ENCODE measurements at regions not wholly inside any gene's neighbourhood (a gene's known extent, or its start where the extent isn't known, plus 50 kb on each side); places are given as distances from the start of the nearest gene placed in this dataset.
"Not testable (repeated sequence)": the region's sequence is repeated elsewhere in the genome, so short reads cannot be mapped to it uniquely, and the experiment has no call there.

DNA sequence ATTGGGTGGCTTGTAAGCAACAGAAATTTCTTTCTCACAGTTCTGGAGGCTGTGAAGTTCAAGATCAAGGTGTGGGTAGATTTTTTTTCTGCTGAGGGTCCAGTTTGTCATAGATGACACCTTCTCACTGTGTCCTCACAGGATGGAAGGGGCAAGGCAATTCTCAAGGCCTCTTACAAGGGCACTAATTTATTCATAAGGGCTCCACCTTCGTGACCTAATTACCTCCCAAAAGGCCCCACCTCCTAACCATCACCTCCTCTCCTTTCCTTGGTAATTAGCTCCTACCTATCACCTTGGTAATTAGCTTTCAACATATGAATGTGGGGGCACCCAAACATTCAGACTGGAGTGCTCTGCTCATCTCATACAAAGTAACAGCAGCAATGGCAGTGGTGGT is 92.3 kb upstream of the CD44 start:
- no peak for DNase-seq (ENCODE audit: low read depth in 1 of 2, low spot score in 1 of 2)

DNA sequence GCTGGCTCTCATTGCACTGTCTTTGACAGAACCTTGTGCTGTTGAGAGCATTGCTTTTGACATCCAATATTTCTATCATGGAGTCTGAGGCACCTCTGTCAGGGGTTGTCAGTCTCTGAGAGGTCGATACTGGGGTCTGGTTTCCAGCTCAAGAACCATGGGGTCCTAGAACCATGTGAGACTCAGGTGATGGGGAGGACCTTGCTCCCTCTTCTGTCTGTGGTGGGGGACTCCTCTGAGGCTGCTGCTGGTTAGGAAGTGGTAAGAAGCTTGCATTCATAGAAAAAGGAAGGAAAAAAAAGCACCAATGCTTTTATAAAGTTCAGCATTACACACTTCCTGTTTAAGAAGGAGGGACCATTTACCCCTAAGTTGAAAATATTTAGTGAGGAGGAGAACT is 91.8 kb upstream of the CD44 start:
- DNase-seq (ENCODE audit: low read depth in 1 of 2, low spot score in 1 of 2): peak in 1 of 2 donors; percentile 24

DNA sequence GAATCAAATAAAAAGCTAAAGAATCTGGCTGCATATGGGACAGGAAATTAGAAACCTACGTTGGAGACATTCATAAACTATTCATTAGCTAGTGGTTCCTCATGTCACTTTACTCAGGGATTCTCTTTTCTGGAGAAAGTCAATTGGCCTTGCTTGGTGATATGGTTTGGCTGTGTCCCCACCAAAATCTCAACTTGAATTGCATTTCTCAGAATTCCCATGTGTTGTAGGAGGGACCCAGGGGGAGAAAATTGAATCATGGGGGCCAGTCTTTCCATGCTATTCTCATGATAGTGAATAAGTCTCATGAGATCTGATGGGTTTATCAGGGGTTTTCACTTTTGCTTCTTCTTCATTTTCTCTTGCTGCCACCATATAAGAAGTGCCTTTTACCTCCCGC is 91.2 kb upstream of the CD44 start:
- DNase-seq (ENCODE audit: low read depth in 1 of 2, low spot score in 1 of 2): no peak

DNA sequence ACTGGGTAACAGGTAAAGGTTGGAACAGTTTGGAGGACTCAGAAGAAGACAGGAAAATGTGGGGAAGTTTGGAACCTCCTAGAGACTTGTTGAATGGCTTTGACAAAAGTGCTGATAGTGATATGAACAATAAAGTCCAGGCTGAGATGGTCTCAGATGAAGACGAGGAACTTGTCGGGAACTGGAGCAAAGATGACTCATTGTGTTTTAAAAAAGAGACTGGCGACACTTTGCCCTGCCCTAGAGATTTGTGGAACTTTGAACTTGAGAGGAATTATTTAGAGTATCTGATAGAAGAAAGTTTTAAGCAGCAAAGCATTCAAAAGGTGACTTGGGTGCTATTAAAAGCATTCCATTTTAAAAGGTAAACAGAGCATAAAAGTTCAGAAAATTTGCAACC is 90.6 kb upstream of the CD44 start:
- not testable (repeated sequence) for DNase-seq (ENCODE audit: low read depth in 1 of 2, low spot score in 1 of 2)

DNA sequence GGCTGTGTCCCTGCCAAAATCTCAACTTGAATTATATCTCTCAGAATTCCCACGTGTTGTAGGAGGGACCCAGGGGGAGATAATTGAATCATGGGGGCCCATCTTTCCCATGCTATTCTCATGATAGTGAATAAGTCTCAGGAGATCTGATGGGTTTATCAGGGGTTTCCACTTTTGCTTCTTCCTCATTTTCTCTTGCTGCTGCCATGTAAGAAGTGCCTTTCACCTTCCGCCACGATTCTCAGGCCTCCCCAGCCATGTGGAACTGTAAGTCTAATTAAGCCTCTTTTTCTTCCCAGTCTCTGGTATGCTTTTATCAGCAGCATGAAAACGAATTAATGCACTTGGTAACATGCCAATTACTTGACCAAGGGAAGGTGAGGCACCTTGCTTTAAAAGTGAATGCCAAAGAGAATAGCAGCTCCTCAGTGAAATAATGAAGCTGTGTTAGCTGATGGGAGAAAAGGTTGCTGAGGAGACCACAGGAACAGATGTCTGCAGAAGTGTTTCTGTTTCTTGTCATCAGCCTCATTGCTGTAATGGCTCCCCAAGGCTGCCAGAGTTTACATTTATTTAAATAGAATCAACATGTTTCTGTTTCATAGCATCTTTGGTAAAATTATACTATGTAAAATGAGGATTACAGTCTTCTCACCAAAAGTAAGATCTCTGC is 89.0 kb upstream of the CD44 start:
- no peak for DNase-seq (ENCODE audit: low read depth in 1 of 2, low spot score in 1 of 2)

DNA sequence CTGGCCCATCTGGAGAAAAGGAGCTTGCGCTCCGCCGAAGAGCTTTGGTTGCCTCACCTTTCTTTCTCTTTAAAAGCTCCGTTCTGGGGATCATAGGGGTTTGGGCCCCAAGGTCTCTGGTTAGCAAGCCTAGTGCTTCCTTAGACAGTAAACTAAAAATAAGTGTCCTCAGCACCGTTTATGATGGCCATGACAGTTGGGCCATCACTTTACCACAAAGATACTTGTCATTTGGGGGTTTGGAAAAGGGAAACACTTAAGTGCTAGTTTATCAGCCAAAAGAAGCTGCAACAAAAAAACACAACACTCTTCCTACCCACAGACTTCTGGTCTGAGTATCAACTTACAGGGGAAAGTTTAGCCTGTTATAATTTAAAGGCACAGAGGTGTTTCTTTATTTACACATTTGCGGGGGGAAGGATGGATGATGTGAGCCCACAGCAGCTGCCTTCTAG is 88.4 kb upstream of the CD44 start:
- DNase-seq (ENCODE audit: low read depth in 1 of 2, low spot score in 1 of 2): no peak

DNA sequence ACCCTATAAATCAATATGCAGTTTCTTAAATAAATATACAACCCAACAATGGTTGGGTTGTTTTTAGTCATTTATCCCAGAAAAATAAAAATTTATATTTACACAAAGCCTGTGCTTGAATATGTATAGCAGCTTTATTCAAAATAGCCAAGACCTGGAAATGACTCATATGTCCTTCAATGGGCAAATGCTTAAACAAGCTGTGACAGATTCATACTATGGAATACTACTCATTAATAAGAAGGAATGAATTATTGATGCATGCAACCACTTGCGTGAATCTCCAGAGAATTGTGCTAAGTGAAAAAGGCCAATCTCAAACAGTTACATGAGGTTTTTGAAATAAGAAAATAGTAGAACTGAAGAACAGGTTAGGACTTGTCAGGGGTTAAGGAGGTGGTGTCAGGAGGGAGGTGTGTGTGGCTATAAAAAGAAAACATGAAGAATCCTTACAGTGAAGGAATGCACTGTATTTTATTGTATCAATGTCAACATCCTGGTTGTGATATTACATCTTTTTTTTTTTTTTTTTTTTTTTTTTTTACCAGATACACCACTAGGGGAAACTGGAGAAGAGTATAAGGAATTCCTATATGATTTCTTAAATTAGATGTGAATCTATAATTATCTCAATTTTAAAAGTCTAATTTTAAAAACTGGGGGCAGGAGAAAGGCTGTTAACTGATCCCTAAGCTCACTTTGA is 82.4 kb upstream of the CD44 start:
- DNase-seq (ENCODE audit: low read depth in 1 of 2, low spot score in 1 of 2): no peak

DNA sequence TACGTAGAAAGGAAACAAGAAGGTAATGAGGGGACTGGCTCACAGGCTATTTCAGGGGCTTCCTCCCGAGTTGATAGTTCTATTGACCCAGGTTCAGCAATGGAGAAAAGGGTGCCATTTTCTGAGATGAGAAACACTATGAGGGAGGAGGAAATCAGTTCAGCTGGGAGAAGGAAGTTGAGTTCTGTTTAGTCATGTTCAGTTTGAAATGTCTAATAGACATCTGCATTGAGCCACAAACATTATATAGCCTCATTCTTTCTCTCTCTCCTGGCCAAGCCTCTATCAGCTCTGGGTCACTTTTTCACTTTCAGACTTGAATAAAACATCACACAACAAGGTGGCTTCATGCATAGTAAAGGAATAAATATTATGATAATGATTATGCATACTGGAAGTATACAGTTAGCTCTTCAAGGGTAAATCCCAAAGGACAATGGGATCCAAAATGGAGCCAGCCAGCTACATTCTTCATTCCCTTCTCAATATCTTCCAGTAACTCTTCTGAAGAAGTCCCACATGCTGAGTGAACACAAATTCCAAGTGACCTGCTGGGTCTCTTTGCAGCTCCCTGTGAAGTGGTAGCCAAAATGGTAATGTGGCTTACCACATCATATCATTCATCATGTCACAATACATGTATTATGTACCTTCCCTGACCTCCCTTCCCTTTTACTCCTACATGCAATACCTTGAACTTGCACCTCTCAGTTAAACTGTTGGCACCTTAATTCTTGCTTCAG is 80.9 kb upstream of the CD44 start:
- DNase-seq (ENCODE audit: low read depth in 1 of 2, low spot score in 1 of 2): no peak

DNA sequence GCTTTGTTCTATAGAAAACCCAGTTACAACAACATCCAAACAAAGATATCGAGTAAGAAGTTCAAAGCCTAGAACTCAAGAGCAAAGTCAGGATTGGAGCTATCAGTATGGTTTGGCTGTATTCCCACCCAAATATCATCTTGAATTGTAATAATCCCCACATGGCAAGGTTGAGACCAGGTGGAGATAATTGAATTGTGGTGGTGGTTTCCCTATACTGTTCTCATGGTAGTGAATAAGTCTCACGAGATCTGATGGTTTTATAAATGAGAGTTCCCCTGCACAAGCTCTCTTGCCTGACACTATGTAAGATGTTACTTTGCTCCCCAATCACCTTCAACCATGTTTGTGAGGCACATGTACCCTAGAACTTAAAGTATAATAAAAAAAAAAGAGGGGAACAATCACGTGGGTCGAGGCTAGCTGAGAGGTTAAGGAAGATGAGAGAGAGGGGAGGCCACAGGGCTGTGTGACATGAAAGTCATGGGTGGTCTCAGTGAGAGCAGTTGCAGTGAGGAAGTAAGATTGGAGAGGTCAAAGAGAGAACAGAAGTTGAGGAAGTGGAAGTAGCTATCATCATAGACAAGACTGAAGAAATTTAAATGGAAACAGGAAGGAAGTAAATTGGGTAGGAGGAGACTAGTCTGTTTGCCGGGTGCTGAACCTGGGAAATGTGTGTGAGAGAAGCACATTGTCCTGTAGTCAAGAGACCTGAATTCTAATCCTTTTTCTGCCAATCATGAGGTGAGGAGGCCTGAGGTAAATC is 80.1 kb upstream of the CD44 start:
- DNase-seq (ENCODE audit: low read depth in 1 of 2, low spot score in 1 of 2): no peak

DNA sequence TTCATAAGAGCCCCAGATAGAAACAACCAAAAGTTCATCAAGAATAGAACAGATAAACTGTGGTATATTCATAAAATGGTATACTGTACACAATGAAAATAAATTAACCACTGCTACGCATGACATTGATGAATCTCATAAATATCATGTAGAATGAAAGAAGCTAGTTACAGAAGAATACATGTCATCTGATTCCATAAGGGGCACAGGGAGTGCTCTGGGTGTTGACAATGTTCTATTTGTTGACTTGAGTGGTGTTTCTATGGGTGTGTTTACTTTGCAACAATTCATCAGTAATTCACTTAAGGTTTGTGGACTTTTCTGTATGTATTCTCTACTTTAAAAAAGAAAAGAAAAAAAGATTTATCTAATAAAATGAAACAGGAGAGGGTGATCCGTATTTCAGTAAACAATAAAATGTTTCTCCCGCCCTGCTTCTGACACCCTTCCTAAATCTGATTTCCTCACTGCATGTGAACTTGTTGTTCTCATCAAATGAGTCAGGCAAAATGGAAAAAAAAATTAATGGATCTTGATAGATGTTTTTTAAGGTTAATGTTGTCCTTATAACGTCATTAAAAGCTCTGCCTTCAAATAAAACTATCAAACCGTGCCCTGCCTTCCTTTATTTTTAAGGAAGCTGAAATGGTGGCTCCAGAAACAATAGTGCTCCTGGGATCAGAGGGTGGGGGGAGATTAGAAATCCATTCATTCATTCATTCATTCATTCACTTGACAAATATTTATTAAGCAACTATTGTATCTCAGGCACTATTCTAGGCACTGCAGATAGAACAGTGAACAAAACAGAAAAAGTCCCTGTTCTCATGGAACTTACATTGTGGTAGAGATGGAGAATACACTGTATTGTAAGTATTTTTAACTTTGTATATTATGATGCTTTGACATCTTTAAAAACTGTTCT is 77.2 kb upstream of the CD44 start:
- no peak for DNase-seq (ENCODE audit: low read depth in 1 of 2, low spot score in 1 of 2)

DNA sequence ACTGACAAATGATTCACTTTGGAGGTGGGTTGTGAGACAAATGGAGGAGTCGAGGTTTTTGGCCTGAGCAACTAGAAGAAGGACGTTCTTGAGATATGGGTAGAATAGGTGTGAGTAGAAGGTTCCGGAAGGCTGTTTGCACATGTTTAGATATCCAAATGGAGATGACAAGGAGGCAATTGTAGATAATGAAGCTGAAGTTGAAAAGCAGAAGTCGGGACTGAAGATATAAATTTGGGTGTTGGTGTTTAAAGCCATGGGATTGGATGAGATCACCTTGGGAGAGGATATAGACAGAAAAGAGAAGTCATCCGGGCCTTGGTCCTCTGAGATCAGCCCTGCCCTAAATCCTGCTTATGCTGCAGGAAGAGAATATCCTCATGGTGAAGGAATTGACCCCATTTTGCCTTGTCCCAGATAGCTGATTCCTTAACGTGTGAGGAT is 75.5 kb upstream of the CD44 start:
- no peak for DNase-seq (ENCODE audit: low read depth in 1 of 2, low spot score in 1 of 2)

DNA sequence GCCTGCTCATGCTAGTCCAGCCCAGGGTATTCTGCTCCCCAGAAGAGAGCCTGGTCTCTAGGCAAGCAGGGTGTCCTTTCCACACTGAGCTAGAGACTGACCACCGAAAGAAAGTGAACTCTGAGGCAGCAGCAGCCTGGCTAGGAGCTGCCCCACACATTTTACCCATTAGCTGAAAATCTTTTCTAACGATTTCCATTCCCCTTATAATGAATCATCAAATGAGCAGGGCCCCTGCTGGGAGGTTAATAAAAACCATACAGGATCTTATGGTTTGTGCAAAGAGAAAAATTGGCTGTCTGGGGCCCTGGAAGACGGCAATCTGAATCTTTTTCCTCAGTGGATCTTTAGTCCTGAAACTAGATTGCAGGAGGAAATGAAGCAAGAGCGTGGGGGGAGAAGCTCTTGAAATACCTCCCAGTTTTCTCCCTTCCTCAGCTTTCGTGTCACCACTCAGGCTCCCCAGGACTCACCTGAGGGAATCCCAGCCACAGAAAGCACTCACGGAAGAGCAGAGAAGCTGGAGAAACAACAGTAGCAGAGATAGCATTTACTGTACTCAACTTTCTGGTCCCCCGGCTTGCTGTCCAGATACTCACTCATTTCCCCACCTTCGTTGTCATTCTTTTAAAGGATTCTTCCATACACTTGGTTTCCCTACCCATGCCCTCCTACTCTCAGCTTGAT is 74.7 kb upstream of the CD44 start:
- no peak for DNase-seq (ENCODE audit: low read depth in 1 of 2, low spot score in 1 of 2)

DNA sequence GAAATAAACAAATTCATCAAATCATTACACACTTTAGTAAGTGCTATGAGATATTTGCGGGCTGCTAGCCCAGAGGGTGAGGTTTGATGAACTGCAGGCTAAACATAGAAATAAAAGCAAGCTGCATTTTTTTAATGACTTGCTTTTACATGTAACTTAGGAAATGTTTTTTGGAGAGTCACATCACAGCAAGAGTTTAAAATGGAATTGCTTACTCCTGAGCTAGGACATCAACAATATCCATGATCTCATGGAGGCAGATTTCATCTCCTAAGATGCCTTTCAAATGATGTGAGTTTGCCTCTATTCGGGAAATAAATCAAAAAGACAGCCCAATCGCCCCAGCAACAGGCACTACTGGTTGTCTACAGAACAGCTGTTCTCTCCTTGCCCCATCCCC is 73.4 kb upstream of the CD44 start:
- DNase-seq (ENCODE audit: low read depth in 1 of 2, low spot score in 1 of 2): no peak

DNA sequence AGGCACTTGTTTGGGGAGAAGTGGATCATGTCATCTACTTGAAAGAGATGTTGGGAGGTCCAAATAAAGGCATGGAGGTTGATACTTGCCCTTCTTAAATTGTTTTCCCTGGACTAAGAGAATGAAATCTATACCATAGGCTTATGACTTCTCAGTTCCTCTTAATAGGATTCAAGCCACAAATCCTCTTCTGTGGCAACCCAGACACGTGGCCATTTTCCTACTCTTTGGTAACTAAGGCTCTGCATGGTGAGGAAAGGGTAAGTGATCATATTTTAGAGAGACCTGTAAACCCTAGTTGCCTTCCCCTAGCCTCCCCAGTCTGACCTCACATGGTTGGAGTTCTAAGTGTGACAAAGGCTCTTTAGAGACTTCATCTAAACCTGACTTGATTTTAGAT is 72.9 kb upstream of the CD44 start:
- DNase-seq (ENCODE audit: low read depth in 1 of 2, low spot score in 1 of 2): no peak

DNA sequence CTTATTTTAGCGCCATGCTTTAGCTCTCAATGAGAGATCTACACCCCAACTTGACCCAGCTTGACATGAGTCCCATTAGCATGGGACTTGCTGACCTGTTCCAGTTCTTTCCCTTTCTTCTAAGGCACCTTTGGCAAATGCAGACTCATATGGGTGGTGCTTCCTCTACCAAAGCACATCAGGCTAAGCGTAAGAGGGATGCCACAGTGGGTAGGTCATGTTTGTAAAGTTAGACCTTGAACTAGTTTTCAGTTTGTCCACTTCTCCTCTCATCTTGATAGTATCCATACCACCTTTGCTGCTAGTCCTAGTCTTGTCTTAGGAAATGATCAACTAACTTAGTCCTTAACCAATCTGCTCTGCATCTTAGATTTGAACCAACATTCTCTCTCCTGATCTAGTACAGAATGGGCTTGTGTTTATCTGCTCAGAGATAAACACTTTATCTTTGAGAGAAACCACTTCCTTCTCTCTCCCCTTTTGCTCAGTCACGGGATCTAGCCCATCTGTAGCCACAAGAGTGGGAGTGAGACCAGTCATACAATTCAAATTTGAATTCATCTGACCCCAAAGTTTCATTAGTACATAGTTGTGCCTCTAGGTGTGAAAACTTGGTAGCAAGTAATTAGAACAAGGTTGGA is 72.1 kb upstream of the CD44 start:
- no peak for DNase-seq (ENCODE audit: low read depth in 1 of 2, low spot score in 1 of 2)

DNA sequence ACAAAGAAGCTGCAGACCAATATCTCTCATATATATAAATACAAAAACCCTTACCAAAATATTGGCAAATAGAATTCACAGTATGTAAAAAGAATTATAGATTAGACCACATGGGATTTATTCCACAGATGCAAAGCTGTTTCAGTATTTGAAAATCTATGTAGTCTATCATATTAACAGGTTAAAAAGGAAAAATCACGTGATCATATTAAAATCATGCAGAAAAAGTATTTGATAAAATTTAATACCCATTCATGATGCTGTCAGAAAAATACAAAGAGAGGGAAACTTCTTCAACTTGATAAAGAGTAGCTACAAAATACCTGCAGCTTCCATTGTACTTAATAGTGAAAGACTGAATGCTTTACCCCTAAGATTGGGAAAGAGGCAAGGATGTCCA is 67.2 kb upstream of the CD44 start:
- DNase-seq (ENCODE audit: low read depth in 1 of 2, low spot score in 1 of 2): no peak

DNA sequence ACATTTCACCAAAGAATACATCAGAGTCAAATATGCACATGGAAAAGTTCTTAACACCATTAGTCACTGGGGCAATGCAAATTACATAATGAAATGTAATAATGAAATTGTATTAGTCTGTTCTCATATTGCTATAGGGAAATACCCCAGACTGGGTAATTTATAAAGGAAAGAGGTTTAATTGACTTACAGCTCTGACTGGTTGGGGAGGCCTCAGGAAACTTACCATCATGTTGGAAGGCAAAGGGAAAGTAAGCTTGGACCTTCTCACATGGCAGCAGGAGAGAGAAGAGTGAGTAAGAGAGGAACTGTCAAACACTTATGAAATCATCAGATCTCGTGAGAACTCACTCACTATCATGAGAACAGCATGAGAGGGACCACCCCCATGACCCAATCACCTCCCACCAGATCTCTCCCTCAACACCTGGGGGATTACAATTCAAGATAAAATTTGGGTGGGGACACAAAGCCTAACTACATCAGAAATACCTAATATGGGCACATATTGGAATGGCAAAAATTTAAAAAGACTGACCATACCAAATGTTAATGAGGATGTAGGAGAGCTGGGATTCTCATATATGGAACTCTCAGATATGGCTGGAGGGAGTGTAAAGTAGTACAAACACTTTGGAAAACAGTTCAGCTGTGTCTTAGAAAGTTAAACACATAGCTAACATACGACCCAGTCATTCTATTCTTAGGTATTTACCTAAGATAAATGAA is 65.1 kb upstream of the CD44 start:
- no peak for DNase-seq (ENCODE audit: low read depth in 1 of 2, low spot score in 1 of 2)

DNA sequence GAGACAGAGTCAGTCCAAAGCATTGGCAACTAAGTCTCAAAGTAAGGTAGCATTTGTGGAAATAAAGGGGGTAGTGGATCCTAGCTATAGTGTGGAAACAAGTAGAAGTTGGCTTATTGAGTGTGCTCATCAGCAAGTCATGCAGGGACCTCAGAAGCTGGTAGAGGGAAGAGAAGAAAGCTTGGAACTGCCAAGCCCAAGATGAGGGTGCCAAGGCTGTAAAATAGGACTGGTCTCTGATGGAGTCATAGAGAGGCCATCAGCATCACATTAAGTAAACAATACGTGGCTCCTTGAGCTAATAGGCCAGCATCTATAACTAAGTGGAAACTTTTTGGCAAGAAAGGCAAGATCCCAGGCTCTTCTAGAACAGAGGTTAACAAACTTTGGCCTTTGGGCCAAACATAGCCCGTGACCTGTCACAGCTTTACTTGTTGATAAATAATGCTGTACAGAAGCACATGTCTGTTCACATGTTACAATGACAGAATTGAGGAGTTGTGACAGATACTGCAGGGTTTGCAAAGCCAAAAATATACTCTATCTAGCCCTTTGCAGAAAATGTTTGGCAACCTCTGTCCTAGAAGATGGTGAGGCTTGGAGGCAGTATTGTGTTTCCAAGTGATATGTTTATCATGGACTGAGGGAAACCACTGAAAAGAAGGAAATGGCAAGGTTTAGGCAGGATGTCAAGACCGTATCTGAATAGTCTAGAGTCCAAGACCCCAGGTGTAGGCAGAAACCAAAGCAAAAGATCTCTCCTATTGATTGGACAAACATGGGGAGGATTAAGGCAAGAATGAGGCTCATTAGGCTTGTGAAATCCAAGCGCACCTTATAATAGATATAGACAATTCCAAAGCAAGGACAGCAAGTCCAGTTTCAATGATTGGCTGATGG is 62.5 kb upstream of the CD44 start:
- DNase-seq (ENCODE audit: low read depth in 1 of 2, low spot score in 1 of 2): no peak

Data from stimulated activated CD4-positive, alpha-beta T cell treated with anti-CD3 and anti-CD28 coated beads, Interleukin-15, amount 100 ng/mL, for 1 hour (primary cell).